ENCODE measurements at regions not wholly inside any gene's neighbourhood (a gene's known extent, or its start where the extent isn't known, plus 50 kb on each side); places are given as distances from the start of the nearest gene placed in this dataset.
A peak's percentile ranks its signal among the peaks of the same experiment; 100 is the strongest.

DNA sequence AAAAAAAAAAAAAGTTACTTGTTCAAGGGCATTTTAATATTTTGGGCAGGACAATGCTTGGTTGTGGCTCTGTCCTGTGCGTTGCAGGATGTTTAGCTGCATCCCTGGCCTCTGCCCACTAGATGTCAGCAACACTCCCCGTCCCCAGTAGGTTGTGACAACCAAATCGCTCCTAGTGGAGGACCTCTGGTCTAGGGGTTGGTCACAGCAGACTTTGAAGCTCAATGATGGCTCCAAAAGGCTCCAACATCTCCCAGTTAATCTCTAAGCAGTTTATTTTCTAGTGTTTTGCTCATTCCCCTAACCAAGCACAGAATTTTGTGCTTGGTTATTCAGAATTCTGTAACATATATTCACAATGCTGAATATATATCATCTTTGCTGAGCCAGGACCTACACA is 67.0 kb downstream of the CHRNA1 start:
- no peaks in the 10 kb centered on the region for H3K9me3 ChIP-seq (ENCODE audit: low read length)
- intact Hi-C loops (cut with micrococcal nuclease), result no loop called here
- no peak overlapping the region for H3K9ac ChIP-seq (ENCODE audit: low read length)
- H3K4me1 ChIP-seq (ENCODE audit: insufficient read depth, low read length), result no peaks in the 10 kb centered on the region
- H3K79me2 ChIP-seq (ENCODE audit: low read length), result no peaks in the 10 kb centered on the region
- H3K4me3 ChIP-seq (ENCODE audit: low read length), result no peak overlapping the region
- H4K20me1 ChIP-seq (ENCODE audit: low read length), result no peaks in the 10 kb centered on the region
- H3K27me3 ChIP-seq (ENCODE audit: low read length), result peaks cover 6% of the 10 kb centered on the region
- DNase-seq, result peak; percentile 76
- ChIA-PET CTCF (interaction anchor here (0.5 to 0.9 kb wide), 9 partner anchors 8 to 419 kb away, joined by 3 to 10 read pairs (median 4); partner anchors contain the start of gene WIPF1), POLR2A (ENCODE audit: unreplicated experiment) (interaction anchor here (0.6 kb wide), 1 partner anchor 305 kb away, joined by 3 read pairs; no protein-coding TSS in a partner anchor)
- no peaks in the 10 kb centered on the region for H3F3A ChIP-seq (ENCODE audit: low read length, unreplicated experiment)
- no peak overlapping the region for H2AFZ ChIP-seq (ENCODE audit: low read length)
- H3K36me3 ChIP-seq (ENCODE audit: low read depth, low read length), result no peaks in the 10 kb centered on the region
- ATAC-seq, result peak; percentile 98
- TF ChIP-seq EZH2phosphoT487 (IDR thresholded peaks at IDR 0.05; ENCODE audit: borderline replicate concordance, low read length), result no peak
- TF ChIP-seq, protein P1, sequence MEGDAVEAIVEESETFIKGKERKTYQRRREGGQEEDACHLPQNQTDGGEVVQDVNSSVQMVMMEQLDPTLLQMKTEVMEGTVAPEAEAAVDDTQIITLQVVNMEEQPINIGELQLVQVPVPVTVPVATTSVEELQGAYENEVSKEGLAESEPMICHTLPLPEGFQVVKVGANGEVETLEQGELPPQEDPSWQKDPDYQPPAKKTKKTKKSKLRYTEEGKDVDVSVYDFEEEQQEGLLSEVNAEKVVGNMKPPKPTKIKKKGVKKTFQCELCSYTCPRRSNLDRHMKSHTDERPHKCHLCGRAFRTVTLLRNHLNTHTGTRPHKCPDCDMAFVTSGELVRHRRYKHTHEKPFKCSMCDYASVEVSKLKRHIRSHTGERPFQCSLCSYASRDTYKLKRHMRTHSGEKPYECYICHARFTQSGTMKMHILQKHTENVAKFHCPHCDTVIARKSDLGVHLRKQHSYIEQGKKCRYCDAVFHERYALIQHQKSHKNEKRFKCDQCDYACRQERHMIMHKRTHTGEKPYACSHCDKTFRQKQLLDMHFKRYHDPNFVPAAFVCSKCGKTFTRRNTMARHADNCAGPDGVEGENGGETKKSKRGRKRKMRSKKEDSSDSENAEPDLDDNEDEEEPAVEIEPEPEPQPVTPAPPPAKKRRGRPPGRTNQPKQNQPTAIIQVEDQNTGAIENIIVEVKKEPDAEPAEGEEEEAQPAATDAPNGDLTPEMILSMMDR (conservative IDR thresholded peaks at IDR 0.05; ENCODE audit: low read depth, low read length), result peak; percentile 88
- BruUV-seq (replicated peaks), result no TSS peak
- no peak overlapping the region for H3K27ac ChIP-seq (ENCODE audit: low read length)
- no peaks in the 10 kb centered on the region for H3K9me2 ChIP-seq (replicated peaks; ENCODE audit: low read length)
- no peak overlapping the region for H3K4me2 ChIP-seq (ENCODE audit: low read length)

DNA sequence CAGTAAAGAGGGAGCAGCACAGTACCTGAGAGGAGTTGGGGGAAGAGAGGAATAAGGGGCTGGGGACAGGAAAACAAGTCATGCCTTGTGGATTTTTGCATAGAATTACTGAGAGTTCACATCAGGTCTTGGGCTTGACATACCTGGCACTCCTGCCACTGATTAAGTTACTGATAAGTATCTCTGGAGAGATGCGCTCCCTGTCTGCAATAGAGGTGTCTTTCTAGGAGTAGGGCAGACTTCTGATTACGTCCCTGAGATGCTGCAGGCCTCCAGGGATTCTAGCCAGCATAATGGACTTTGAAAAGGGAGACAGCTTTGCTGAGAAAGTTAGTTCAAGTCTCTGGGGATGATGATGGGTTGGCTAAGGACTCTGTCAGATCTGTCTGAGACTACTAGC is 69.4 kb downstream of the CHRNA1 start:
- no peak overlapping the region for H2AFZ ChIP-seq (ENCODE audit: low read length)
- H4K20me1 ChIP-seq (ENCODE audit: low read length), result no peaks in the 10 kb centered on the region
- ChIA-PET CTCF (no interaction called here), POLR2A (ENCODE audit: unreplicated experiment) (no interaction called here)
- no peaks in the 10 kb centered on the region for H3F3A ChIP-seq (ENCODE audit: low read length, unreplicated experiment)
- DNase-seq (no peak), ATAC-seq (no peak)
- H3K4me3 ChIP-seq (ENCODE audit: low read length), result no peak overlapping the region
- TF ChIP-seq EZH2 (IDR thresholded peaks at IDR 0.05; ENCODE audit: low read length, unreplicated experiment), result no peak
- TF ChIP-seq, protein P1 (conservative IDR thresholded peaks at IDR 0.05; ENCODE audit: low read depth, low read length), result no peak
- TF ChIP-seq EZH2phosphoT487 (IDR thresholded peaks at IDR 0.05; ENCODE audit: borderline replicate concordance, low read length), result no peak
- no peaks in the 10 kb centered on the region for H3K9me3 ChIP-seq (ENCODE audit: low read length)
- no peaks in the 10 kb centered on the region for H3K9me2 ChIP-seq (replicated peaks; ENCODE audit: low read length)
- H3K36me3 ChIP-seq (ENCODE audit: low read depth, low read length), result no peaks in the 10 kb centered on the region
- H3K27me3 ChIP-seq (ENCODE audit: low read length), result peaks cover 6% of the 10 kb centered on the region
- H3K4me2 ChIP-seq (ENCODE audit: low read length), result no peak overlapping the region
- no peak overlapping the region for H3K9ac ChIP-seq (ENCODE audit: low read length)
- H3K27ac ChIP-seq (ENCODE audit: low read length), result no peak overlapping the region
- intact Hi-C loops (cut with micrococcal nuclease), result no loop called here
- no peaks in the 10 kb centered on the region for H3K4me1 ChIP-seq (ENCODE audit: insufficient read depth, low read length)
- no peaks in the 10 kb centered on the region for H3K79me2 ChIP-seq (ENCODE audit: low read length)
- no TSS peak for BruUV-seq (replicated peaks)

DNA sequence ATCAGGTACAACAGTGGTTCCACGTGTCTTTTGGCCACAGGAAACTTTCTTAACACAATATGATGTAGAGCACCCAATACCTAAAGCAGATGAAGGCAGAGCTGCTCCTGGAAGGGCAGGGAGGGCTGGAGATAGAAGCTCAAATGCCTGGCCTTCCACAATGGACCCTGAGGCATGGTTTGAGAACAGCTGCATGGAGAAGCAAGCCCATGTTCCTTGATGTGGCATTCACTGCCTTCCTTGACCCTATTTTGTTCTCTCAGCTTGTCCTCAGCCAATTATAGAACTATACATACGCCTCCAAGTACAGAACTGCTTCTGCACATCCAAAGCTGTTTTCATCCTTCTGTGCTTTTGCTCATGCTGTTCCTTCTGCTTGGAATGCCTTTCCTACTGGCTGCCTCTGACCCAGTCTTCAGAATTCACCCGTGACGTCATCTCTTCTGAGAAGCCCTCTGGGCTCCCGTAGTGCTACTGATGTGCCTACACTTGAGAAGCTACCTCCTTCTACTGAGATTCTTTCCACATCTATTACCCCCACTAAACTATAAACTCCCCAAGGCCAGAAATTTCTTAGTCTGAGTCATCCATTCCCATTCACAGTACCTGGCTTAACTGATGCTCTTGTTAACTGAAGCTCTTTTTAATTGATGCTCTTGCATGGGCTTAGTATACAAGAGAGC is 69.9 kb downstream of the CHRNA1 start:
- DNase-seq (no peak), ATAC-seq (no peak)
- ChIA-PET CTCF (interaction anchor here (0.6 kb wide), 1 partner anchor 317 kb away, joined by 11 read pairs; no protein-coding TSS in a partner anchor), POLR2A (ENCODE audit: unreplicated experiment) (no interaction called here)
- no peaks in the 10 kb centered on the region for H3K36me3 ChIP-seq (ENCODE audit: low read depth, low read length)
- no peaks in the 10 kb centered on the region for H3K9me3 ChIP-seq (ENCODE audit: low read length)
- H3F3A ChIP-seq (ENCODE audit: low read length, unreplicated experiment), result no peaks in the 10 kb centered on the region
- no peak overlapping the region for H3K27ac ChIP-seq (ENCODE audit: low read length)
- H3K9me2 ChIP-seq (replicated peaks; ENCODE audit: low read length), result no peaks in the 10 kb centered on the region
- no peaks in the 10 kb centered on the region for H3K79me2 ChIP-seq (ENCODE audit: low read length)
- H3K27me3 ChIP-seq (ENCODE audit: low read length), result peaks cover 6% of the 10 kb centered on the region
- no peak overlapping the region for H3K4me3 ChIP-seq (ENCODE audit: low read length)
- no peak overlapping the region for H2AFZ ChIP-seq (ENCODE audit: low read length)
- no peak overlapping the region for H3K9ac ChIP-seq (ENCODE audit: low read length)
- intact Hi-C loops (cut with micrococcal nuclease), result no loop called here
- no peak overlapping the region for H3K4me2 ChIP-seq (ENCODE audit: low read length)
- no TSS peak for BruUV-seq (replicated peaks)
- TF ChIP-seq EZH2 (IDR thresholded peaks at IDR 0.05; ENCODE audit: low read length, unreplicated experiment) (no peak), EZH2phosphoT487 (IDR thresholded peaks at IDR 0.05; ENCODE audit: borderline replicate concordance, low read length) (no peak)
- no peaks in the 10 kb centered on the region for H4K20me1 ChIP-seq (ENCODE audit: low read length)
- H3K4me1 ChIP-seq (ENCODE audit: insufficient read depth, low read length), result no peaks in the 10 kb centered on the region

Data from PC-3 (cell line).